ENCODE measurements at regions not wholly inside any gene's neighbourhood (a gene's known extent, or its start where the extent isn't known, plus 50 kb on each side); places are given as distances from the start of the nearest gene placed in this dataset.

- Histone ChIP-seq H3K27ac (replicated peaks) (no peak overlapping the region), H3K36me3 (no peaks in the 10 kb centered on the region), H3K4me1 (no peaks in the 10 kb centered on the region), H3K4me3 (no peak overlapping the region), H3K27me3 (ENCODE audit: low read depth) (no peaks in the 10 kb centered on the region), H3K9me3 (replicated peaks) (peaks cover 14% of the 10 kb centered on the region)
- intact Hi-C loops (cut with micrococcal nuclease): no loop called here
- no peak for DNase-seq
- no peak for TF ChIP-seq CTCF (IDR thresholded peaks at IDR 0.05; ENCODE audit: borderline replicate concordance)
Measured at GRCh38 chr4:106679063-106679462, 310.5 kb upstream of the GIMD1 start.

- Histone ChIP-seq H3K36me3 (no peaks in the 10 kb centered on the region), H3K9me3 (replicated peaks) (peaks cover 20% of the 10 kb centered on the region), H3K27me3 (ENCODE audit: low read depth) (no peaks in the 10 kb centered on the region), H3K4me1 (no peaks in the 10 kb centered on the region), H3K27ac (replicated peaks) (no peak overlapping the region), H3K4me3 (no peak overlapping the region)
- TF ChIP-seq CTCF (IDR thresholded peaks at IDR 0.05; ENCODE audit: borderline replicate concordance): no peak
- intact Hi-C loops (cut with micrococcal nuclease): no loop called here
- no peak for DNase-seq
Measured at GRCh38 chr4:106677213-106677612, 308.6 kb upstream of the GIMD1 start.

- Histone ChIP-seq H3K27ac (replicated peaks) (no peak overlapping the region), H3K36me3 (no peaks in the 10 kb centered on the region), H3K4me3 (no peak overlapping the region), H3K27me3 (ENCODE audit: low read depth) (no peaks in the 10 kb centered on the region), H3K9me3 (replicated peaks) (peaks cover 20% of the 10 kb centered on the region), H3K4me1 (no peaks in the 10 kb centered on the region)
- DNase-seq: no peak
- TF ChIP-seq CTCF (IDR thresholded peaks at IDR 0.05; ENCODE audit: borderline replicate concordance): no peak
- intact Hi-C loops (cut with micrococcal nuclease): no loop called here
Measured at GRCh38 chr4:106676173-106676921, 307.8 kb upstream of the GIMD1 start.

GRCh38 chr4:106671716-106672115, 303.1 kb upstream of the GIMD1 start:
- DNase-seq: no peak
- Histone ChIP-seq H3K27me3 (ENCODE audit: low read depth) (no peaks in the 10 kb centered on the region), H3K36me3 (no peaks in the 10 kb centered on the region), H3K4me3 (no peak overlapping the region), H3K4me1 (no peaks in the 10 kb centered on the region), H3K9me3 (replicated peaks) (peaks cover 23% of the 10 kb centered on the region), H3K27ac (replicated peaks) (no peak overlapping the region)
- intact Hi-C loops (cut with micrococcal nuclease): no loop called here
- no peak for TF ChIP-seq CTCF (IDR thresholded peaks at IDR 0.05; ENCODE audit: borderline replicate concordance)

GRCh38 chr4:106670976-106671375, 302.4 kb upstream of the GIMD1 start:
- no peaks in the 10 kb centered on the region for H3K27me3 ChIP-seq (ENCODE audit: low read depth)
- no peak for TF ChIP-seq CTCF (IDR thresholded peaks at IDR 0.05; ENCODE audit: borderline replicate concordance)
- H3K4me1 ChIP-seq: no peaks in the 10 kb centered on the region
- no peak overlapping the region for H3K4me3 ChIP-seq
- H3K9me3 ChIP-seq (replicated peaks): peaks cover 27% of the 10 kb centered on the region
- DNase-seq: no peak
- intact Hi-C loops (cut with micrococcal nuclease): no loop called here
- H3K36me3 ChIP-seq: no peaks in the 10 kb centered on the region
- H3K27ac ChIP-seq (replicated peaks): no peak overlapping the region
